ENCODE measurements at regions not wholly inside any gene's neighbourhood (a gene's known extent, or its start where the extent isn't known, plus 50 kb on each side); places are given as distances from the start of the nearest gene placed in this dataset.

DNA sequence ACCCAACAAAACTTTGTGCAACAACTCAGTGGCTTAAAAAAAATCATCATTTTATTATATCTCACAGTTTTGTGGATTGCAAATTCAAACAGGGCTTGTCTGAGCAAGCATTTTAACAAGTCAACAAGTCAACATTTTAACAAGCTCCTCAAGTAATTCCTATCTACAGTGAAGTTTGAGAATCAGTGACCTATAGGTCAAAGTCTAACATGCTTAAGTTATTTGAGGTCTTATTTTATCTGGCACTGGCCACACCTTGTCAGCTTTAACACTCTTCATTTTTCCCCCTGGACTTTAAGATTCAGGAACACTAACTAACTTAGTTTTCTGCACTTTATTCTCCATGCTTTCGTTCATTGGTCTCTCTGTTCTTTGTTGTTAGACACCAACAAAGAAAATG, 71.2 kb upstream of the PELI2 start:
- TF ChIP-seq, protein P1, sequence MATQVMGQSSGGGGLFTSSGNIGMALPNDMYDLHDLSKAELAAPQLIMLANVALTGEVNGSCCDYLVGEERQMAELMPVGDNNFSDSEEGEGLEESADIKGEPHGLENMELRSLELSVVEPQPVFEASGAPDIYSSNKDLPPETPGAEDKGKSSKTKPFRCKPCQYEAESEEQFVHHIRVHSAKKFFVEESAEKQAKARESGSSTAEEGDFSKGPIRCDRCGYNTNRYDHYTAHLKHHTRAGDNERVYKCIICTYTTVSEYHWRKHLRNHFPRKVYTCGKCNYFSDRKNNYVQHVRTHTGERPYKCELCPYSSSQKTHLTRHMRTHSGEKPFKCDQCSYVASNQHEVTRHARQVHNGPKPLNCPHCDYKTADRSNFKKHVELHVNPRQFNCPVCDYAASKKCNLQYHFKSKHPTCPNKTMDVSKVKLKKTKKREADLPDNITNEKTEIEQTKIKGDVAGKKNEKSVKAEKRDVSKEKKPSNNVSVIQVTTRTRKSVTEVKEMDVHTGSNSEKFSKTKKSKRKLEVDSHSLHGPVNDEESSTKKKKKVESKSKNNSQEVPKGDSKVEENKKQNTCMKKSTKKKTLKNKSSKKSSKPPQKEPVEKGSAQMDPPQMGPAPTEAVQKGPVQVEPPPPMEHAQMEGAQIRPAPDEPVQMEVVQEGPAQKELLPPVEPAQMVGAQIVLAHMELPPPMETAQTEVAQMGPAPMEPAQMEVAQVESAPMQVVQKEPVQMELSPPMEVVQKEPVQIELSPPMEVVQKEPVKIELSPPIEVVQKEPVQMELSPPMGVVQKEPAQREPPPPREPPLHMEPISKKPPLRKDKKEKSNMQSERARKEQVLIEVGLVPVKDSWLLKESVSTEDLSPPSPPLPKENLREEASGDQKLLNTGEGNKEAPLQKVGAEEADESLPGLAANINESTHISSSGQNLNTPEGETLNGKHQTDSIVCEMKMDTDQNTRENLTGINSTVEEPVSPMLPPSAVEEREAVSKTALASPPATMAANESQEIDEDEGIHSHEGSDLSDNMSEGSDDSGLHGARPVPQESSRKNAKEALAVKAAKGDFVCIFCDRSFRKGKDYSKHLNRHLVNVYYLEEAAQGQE (IDR thresholded peaks at IDR 0.05) = no peak
- TF ChIP-seq FOXA2 (IDR thresholded peaks at IDR 0.05) (no peak), HNF4G (IDR thresholded peaks at IDR 0.05) (no peak), EGR1 (IDR thresholded peaks at IDR 0.05; ENCODE audit: low read depth in 2 of 2) (no peak), SP1 (IDR thresholded peaks at IDR 0.05) (no peak), GABPA (IDR thresholded peaks at IDR 0.05 in 1 of 2, conservative IDR thresholded peaks at IDR 0.05 in 1 of 2) (no peak), FOXA1 (IDR thresholded peaks at IDR 0.05) (no peak), NR2F2 (IDR thresholded peaks at IDR 0.05) (no peak)
- no peak for DNase-seq (ENCODE audit: low spot score)
- WGBS = 72% methylated on average over 1 of the region's 1 CpG

DNA sequence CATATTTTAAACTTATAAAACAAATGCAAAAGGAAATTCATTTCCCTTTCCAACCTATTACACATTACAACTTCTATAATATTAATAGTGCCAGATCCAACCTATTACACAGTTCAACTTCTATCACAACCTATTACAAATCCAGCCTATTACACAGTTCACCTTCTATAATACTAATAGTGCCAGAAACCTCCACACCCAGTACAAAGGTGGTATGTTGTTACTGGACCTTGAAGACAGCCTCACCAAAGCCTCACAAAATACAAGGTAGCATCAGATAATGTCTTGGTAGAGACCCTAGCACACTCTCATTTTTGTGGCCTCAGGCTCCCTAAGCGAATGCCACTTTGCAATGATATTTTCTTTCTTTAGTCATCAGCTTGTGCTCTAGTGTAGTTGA, 68.7 kb upstream of the PELI2 start:
- Histone ChIP-seq H3K4me1 (ENCODE audit: control insufficient read depth in 4 of 4, insufficient read depth in 4 of 4, low read length in 3 of 4) (no peaks in the 10 kb centered on the region), H3K9ac (ENCODE audit: low read depth in 1 of 2, low read length in 2 of 2) (no peak overlapping the region), H3K27me3 (ENCODE audit: control insufficient read depth in 4 of 4, insufficient read depth in 4 of 4, low read length in 3 of 4) (no peaks in the 10 kb centered on the region), H3K9me3 (ENCODE audit: control insufficient read depth in 4 of 4, low read length in 3 of 4) (no peaks in the 10 kb centered on the region), H3K36me3 (ENCODE audit: control insufficient read depth in 4 of 4, insufficient read depth in 3 of 4, low read depth in 1 of 4, low read length in 3 of 4) (no peaks in the 10 kb centered on the region), H3K4me3 (ENCODE audit: low read depth in 1 of 3, low read length in 3 of 3) (no peak overlapping the region), H3K27ac (ENCODE audit: low read depth in 1 of 2, low read length in 2 of 2) (no peak overlapping the region)
- no peak for DNase-seq (ENCODE audit: low spot score)
- TF ChIP-seq, protein P2, sequence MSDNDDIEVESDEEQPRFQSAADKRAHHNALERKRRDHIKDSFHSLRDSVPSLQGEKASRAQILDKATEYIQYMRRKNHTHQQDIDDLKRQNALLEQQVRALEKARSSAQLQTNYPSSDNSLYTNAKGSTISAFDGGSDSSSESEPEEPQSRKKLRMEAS (IDR thresholded peaks at IDR 0.05) = no peak
- TF ChIP-seq RXRA (IDR thresholded peaks at IDR 0.05) = no peak
- whole genome bisulfite sequencing = 93% methylated on average over 1 of the region's 1 CpG

More for the DNA sequence above, 71.2 kb upstream of the PELI2 start:
- Histone ChIP-seq H3K4me1 (ENCODE audit: control insufficient read depth in 4 of 4, insufficient read depth in 4 of 4, low read length in 3 of 4) (no peaks in the 10 kb centered on the region), H3K36me3 (ENCODE audit: control insufficient read depth in 4 of 4, insufficient read depth in 3 of 4, low read depth in 1 of 4, low read length in 3 of 4) (no peaks in the 10 kb centered on the region), H3K9ac (ENCODE audit: low read depth in 1 of 2, low read length in 2 of 2) (no peak overlapping the region), H3K27ac (ENCODE audit: low read depth in 1 of 2, low read length in 2 of 2) (no peak overlapping the region), H3K27me3 (ENCODE audit: control insufficient read depth in 4 of 4, insufficient read depth in 4 of 4, low read length in 3 of 4) (no peaks in the 10 kb centered on the region), H3K9me3 (ENCODE audit: control insufficient read depth in 4 of 4, low read length in 3 of 4) (no peaks in the 10 kb centered on the region), H3K4me3 (ENCODE audit: low read depth in 1 of 3, low read length in 3 of 3) (no peak overlapping the region)

DNA sequence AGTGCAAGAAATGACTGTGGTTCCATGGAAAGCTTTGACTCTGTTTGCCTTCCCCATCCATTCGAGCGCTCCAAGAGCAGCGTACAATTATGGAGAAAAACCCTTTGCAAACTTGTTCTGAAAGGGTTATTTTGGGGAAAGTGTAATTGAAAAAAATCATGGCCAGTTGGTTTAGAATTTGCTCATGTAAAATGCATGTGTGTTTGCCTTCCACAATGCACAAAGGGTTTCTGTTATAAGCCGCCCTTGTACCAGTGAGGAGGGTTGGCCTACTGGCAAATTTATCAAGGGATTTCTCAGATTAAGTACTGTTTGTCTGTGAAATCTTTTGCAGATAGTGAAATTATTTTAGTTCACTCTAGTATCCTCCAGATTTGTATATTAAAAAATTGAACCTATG, 62.7 kb upstream of the PELI2 start:
- H3K9ac ChIP-seq (ENCODE audit: low read depth in 1 of 2, low read length in 2 of 2) = no peak overlapping the region
- WGBS = 83% methylated on average over 4 of the region's 4 CpGs
- H3K4me1 ChIP-seq (ENCODE audit: control insufficient read depth in 4 of 4, insufficient read depth in 4 of 4, low read length in 3 of 4) = no peaks in the 10 kb centered on the region
- TF ChIP-seq, protein P3, sequence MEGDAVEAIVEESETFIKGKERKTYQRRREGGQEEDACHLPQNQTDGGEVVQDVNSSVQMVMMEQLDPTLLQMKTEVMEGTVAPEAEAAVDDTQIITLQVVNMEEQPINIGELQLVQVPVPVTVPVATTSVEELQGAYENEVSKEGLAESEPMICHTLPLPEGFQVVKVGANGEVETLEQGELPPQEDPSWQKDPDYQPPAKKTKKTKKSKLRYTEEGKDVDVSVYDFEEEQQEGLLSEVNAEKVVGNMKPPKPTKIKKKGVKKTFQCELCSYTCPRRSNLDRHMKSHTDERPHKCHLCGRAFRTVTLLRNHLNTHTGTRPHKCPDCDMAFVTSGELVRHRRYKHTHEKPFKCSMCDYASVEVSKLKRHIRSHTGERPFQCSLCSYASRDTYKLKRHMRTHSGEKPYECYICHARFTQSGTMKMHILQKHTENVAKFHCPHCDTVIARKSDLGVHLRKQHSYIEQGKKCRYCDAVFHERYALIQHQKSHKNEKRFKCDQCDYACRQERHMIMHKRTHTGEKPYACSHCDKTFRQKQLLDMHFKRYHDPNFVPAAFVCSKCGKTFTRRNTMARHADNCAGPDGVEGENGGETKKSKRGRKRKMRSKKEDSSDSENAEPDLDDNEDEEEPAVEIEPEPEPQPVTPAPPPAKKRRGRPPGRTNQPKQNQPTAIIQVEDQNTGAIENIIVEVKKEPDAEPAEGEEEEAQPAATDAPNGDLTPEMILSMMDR (IDR thresholded peaks at IDR 0.05; ENCODE audit: low read depth, low read length, missing input control) = no peak
- TF ChIP-seq YY1 (IDR thresholded peaks at IDR 0.05) (no peak), JUND (IDR thresholded peaks at IDR 0.05) (no peak), TAF1 (conservative IDR thresholded peaks at IDR 0.05) (no peak), RAD21 (IDR thresholded peaks at IDR 0.05) (no peak), RXRA (IDR thresholded peaks at IDR 0.05) (no peak), HNF4G (IDR thresholded peaks at IDR 0.05) (no peak)
- TF ChIP-seq, protein P2 (IDR thresholded peaks at IDR 0.05) = no peak
- TF ChIP-seq, protein P4, sequence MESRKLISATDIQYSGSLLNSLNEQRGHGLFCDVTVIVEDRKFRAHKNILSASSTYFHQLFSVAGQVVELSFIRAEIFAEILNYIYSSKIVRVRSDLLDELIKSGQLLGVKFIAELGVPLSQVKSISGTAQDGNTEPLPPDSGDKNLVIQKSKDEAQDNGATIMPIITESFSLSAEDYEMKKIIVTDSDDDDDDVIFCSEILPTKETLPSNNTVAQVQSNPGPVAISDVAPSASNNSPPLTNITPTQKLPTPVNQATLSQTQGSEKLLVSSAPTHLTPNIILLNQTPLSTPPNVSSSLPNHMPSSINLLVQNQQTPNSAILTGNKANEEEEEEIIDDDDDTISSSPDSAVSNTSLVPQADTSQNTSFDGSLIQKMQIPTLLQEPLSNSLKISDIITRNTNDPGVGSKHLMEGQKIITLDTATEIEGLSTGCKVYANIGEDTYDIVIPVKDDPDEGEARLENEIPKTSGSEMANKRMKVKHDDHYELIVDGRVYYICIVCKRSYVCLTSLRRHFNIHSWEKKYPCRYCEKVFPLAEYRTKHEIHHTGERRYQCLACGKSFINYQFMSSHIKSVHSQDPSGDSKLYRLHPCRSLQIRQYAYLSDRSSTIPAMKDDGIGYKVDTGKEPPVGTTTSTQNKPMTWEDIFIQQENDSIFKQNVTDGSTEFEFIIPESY (IDR thresholded peaks at IDR 0.05) = no peak
- no peaks in the 10 kb centered on the region for H3K36me3 ChIP-seq (ENCODE audit: control insufficient read depth in 4 of 4, insufficient read depth in 3 of 4, low read depth in 1 of 4, low read length in 3 of 4)
- no peak overlapping the region for H3K27ac ChIP-seq (ENCODE audit: low read depth in 1 of 2, low read length in 2 of 2)
- no peaks in the 10 kb centered on the region for H3K9me3 ChIP-seq (ENCODE audit: control insufficient read depth in 4 of 4, low read length in 3 of 4)
- no peak for DNase-seq (ENCODE audit: low spot score)
- no peak overlapping the region for H3K4me3 ChIP-seq (ENCODE audit: low read depth in 1 of 3, low read length in 3 of 3)
- H3K27me3 ChIP-seq (ENCODE audit: control insufficient read depth in 4 of 4, insufficient read depth in 4 of 4, low read length in 3 of 4) = peaks cover 0 to 6% (median under 1%) of the 10 kb centered on the region in 4 donors

All from liver (tissue), 8 donors.